ENCODE measurements at regions not wholly inside any gene's neighbourhood (a gene's known extent, or its start where the extent isn't known, plus 50 kb on each side); places are given as distances from the start of the nearest gene placed in this dataset.
"Not testable (repeated sequence)": the region's sequence is repeated elsewhere in the genome, so short reads cannot be mapped to it uniquely, and the experiment has no call there.

DNA sequence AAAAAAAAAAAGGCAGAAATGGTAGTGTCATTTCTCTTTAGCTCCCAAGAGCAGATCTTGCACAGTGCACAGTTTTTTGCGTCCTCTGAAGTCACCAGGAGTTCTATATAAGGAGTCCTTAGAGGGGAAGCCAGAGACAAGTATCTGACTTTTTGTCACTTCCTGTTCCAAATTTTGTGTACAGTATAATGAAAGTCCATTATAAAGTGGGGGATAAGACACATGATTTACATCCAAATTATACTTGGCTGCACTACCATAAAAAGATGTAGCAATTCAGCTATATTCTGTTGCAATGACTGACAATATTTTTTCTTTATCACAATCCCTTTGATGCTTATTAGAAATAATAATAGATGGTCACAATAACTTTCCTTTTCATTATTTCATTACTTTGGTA is 1276.9 kb upstream of the ADGRL2 start:
- no peak overlapping the region for H3K4me3 ChIP-seq (ENCODE audit: low read depth, low read length)
- TF ChIP-seq, protein P1, sequence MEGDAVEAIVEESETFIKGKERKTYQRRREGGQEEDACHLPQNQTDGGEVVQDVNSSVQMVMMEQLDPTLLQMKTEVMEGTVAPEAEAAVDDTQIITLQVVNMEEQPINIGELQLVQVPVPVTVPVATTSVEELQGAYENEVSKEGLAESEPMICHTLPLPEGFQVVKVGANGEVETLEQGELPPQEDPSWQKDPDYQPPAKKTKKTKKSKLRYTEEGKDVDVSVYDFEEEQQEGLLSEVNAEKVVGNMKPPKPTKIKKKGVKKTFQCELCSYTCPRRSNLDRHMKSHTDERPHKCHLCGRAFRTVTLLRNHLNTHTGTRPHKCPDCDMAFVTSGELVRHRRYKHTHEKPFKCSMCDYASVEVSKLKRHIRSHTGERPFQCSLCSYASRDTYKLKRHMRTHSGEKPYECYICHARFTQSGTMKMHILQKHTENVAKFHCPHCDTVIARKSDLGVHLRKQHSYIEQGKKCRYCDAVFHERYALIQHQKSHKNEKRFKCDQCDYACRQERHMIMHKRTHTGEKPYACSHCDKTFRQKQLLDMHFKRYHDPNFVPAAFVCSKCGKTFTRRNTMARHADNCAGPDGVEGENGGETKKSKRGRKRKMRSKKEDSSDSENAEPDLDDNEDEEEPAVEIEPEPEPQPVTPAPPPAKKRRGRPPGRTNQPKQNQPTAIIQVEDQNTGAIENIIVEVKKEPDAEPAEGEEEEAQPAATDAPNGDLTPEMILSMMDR (IDR thresholded peaks at IDR 0.05; ENCODE audit: borderline replicate concordance, insufficient read depth, low read depth, low read length), result no peak

DNA sequence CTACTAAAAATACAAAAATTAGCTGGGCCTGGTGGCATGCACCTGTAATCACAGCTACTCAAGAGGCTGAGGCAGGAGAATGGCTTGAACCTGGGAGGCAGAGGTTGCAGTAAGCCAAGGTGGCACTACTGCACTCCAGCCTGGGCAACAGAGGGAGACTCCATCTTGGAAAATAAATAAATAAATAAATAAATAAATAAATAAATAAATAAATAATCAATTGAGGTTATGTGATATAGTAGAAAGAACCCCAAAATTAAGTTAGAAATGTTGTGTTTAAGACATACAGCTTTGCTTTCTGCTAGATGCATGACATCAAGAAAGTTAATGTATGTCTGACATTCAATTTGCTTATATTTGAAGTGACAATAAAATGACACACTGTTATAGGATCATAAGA is 1277.7 kb upstream of the ADGRL2 start:
- H3K4me3 ChIP-seq (ENCODE audit: low read depth, low read length), result not testable (repeated sequence)

DNA sequence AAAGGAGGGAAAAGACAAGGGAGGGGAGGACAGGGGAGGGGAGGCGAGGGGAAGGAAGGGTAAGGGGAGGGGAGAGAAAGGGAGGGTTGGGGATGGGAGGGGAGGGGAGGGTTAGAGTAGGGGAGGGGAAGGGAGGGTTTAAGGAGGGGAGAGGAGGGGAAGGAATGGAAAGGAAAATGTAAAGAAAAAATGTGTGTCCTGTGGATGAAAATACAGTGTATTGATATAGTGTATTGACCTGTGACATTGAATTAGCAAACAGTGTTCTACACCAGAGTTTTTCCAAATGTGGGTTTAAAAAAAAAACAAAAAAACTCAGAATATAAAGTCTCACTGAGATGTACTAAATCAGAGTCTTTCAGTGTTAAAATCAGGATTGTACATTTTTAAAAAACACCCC is 1279.8 kb upstream of the ADGRL2 start:
- TF ChIP-seq, protein P1 (IDR thresholded peaks at IDR 0.05; ENCODE audit: borderline replicate concordance, insufficient read depth, low read depth, low read length), result no peak
- H3K4me3 ChIP-seq (ENCODE audit: low read depth, low read length), result no peak overlapping the region

DNA sequence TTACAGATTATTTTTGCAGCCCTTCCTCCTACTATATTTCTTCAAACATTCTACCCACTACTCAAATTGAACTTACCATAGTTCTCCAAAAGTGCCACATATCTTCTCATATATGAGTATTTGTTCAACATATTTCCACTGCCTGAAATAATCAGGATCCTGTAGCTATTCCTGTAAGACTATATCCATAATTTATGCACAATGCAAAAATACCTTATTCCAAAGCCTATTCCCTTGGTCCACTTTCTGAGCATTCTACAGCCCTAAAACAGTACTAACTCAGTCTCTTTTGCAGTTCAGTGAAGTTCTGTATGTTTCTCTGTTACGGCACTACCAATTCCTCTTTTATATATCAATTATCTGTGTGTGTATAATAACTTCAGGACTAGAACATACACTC is 1283.7 kb upstream of the ADGRL2 start:
- TF ChIP-seq, protein P1 (IDR thresholded peaks at IDR 0.05; ENCODE audit: borderline replicate concordance, insufficient read depth, low read depth, low read length), result no peak
- no peak overlapping the region for H3K4me3 ChIP-seq (ENCODE audit: low read depth, low read length)

DNA sequence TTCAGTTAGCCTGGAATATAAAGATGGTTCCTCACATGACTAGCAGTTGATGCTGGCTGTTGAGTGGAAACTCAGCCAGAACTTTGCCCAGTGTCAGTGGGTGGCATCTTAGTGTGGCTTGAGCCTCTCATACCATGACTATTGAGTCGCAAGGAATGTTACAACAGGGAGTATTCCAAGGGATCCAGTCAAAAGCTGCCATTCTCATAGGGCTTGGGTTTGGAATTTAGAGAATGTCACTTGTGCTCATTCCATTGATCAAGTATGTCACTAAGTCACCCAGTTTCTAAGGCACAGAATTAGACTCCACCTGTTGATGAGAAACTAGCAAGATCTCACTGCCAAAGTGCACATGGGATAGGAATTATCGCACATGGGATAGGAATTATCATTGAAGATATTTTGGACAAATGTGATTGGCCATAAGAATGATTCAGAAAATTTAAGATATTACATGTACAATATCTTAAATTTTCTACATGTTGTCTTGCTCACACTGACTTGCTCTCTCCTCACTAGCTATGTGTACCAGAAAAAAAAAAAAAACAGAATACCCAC is 1290.7 kb upstream of the ADGRL2 start:
- TF ChIP-seq, protein P1 (IDR thresholded peaks at IDR 0.05; ENCODE audit: borderline replicate concordance, insufficient read depth, low read depth, low read length), result no peak
- no peak overlapping the region for H3K4me3 ChIP-seq (ENCODE audit: low read depth, low read length)

DNA sequence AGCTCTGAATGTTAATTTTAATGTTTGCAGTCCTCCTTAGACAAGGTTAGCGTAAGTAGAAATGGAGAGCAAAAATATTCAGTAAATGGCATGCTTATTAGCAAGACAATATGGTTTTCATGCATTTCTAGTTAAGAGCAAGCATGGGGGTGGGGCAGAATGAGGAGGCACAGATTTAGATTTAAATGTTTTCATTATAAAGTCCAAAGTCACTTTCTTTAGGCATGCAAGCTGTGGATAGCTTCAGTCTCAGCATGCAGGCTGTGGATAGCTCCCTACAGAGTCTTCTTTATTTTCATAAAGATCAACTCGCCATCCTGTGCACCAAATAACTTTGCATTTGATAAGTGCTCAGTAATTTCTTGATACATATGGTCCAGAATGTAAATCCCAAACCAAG is 1294.5 kb upstream of the ADGRL2 start:
- H3K4me3 ChIP-seq (ENCODE audit: low read depth, low read length), result no peak overlapping the region
- TF ChIP-seq, protein P1 (IDR thresholded peaks at IDR 0.05; ENCODE audit: borderline replicate concordance, insufficient read depth, low read depth, low read length), result no peak

DNA sequence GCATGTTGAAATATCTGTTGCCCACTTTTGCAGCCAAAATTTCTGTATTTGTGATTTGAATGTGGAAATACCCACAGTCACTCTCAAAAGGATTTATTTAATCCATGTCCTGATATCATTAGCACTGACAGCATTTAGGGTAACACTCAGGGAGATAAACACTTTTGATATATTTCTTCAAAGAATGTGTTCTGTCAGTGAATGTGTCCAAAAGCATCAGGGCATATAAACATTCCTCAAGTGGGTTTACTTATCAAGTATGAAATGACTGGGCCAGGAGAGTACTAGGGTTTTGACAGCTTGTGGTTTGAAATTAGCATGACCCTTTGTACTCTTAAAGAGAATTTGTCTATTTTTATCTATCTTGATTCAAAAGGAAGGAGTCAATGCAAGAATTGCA is 1302.1 kb upstream of the ADGRL2 start:
- no peak overlapping the region for H3K4me3 ChIP-seq (ENCODE audit: low read depth, low read length)
- TF ChIP-seq, protein P1 (IDR thresholded peaks at IDR 0.05; ENCODE audit: borderline replicate concordance, insufficient read depth, low read depth, low read length), result no peak

DNA sequence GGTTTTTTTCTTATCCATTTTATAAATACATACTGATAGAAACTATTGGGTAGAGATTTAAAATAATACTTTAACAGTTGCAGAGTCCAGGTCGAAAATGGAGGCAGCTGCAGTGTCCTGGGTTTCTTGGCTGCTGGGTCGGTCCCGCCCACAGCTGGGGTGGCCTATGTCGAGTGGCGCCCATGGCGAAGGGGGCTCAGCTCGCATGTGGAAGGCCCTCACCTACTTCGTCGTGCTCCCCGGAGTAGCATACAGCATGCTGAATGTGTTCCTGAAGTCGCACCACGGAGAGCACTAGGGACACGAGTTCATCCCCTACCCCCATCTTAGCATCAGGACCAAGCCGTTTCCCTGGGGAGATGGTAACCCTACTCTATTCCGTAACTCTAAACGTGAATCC is 1304.9 kb upstream of the ADGRL2 start:
- TF ChIP-seq, protein P1 (IDR thresholded peaks at IDR 0.05; ENCODE audit: borderline replicate concordance, insufficient read depth, low read depth, low read length), result no peak
- H3K4me3 ChIP-seq (ENCODE audit: low read depth, low read length), result no peak overlapping the region

All from GM12875 (cell line).